K562 (cell line): ENCODE measurements at regions not wholly inside any gene's neighbourhood (a gene's known extent, or its start where the extent isn't known, plus 50 kb on each side); places are given as distances from the start of the nearest gene placed in this dataset.

Experiments
- CCAR2 ChIP-seq: fragments of 200-400 bp; formaldehyde crosslinking; IDR thresholded peaks from 2 replicates; pipeline ENCODE4 v1.6.1; 2017; ENCODE audit warnings: mild to moderate bottlenecking, low read depth, low read length
- DMBX1 ChIP-seq: fragments of 250-450 bp; sonication (Bioruptor Pico); IDR thresholded peaks from 2 replicates; pipeline ENCODE4 v1.8.0; 2022; ENCODE audit warnings: inconsistent platforms, mild to moderate bottlenecking, moderate library complexity, borderline replicate concordance
- FOXO4 ChIP-seq: fragments of 450-650 bp; formaldehyde crosslinking; IDR thresholded peaks from 2 replicates; pipeline ENCODE4 v1.4.0; 2020; ENCODE audit warnings: mild to moderate bottlenecking, moderate library complexity
- MEF2D ChIP-seq: conservative IDR thresholded peaks from 2 replicates; pipeline ENCODE4 v1.6.1; 2016; ENCODE audit warnings: low read depth, missing genetic modification characterization, missing compliant biosample characterization
- NCOA4 ChIP-seq: fragments of 450-650 bp; IDR thresholded peaks from 2 replicates; pipeline ENCODE4 v1.6.1; 2018; ENCODE audit warnings: mild to moderate bottlenecking; ENCODE audit not compliant: partially characterized antibody
- THAP12 ChIP-seq: fragments of 250-450 bp; sonication (Bioruptor Pico); IDR thresholded peaks from 2 replicates; pipeline ENCODE4 v1.9.0; 2021; ENCODE audit warnings: mild to moderate bottlenecking, inconsistent platforms
- ZNF584 ChIP-seq: fragments of 200-800 bp; sonication (Bioruptor generic); IDR thresholded peaks from 2 replicates; pipeline ENCODE4 v1.6.1; 2016; ENCODE audit warnings: low read depth, mild to moderate bottlenecking, missing genetic modification characterization, missing compliant biosample characterization

- TF ChIP-seq THAP12 (CRISPR knock-in tag) (no peak), ZNF584 (CRISPR knock-in tag) (no peak), CCAR2 (no peak), MEF2D (tag) (no peak), NCOA4 (no peak), FOXO4 (no peak), DMBX1 (CRISPR knock-in tag) (no peak)
These were observed 61.3 kb upstream of the BZW1 start (continued) for GRCh38 chr2:200750323-200750910.
